Small intestine (tissue), 7 donors: ENCODE measurements at regions not wholly inside any gene's neighbourhood (a gene's known extent, or its start where the extent isn't known, plus 50 kb on each side); places are given as distances from the start of the nearest gene placed in this dataset.
A peak's percentile ranks its signal among the peaks of the same experiment; 100 is the strongest.

ENCODE experiments used
- DNase-seq, 2 donors: peaks; one replicate each; pipeline versions ENCODE4 v3.0.0 to v3.0.0-alpha.2; 2013
- FAIRE-seq: peaks from 2 replicates; lab custom pipeline; 2012; peaks lifted over from hg19 to GRCh38; lab: Jason Lieb, UNC
- H3K27ac ChIP-seq, 3 donors: one replicate each; pipeline ENCODE4 v1.5.1; 2013; ENCODE audit warnings: low read length in 2 of 3, mild to moderate bottlenecking in 2 of 3, control low read depth in 1 of 3, inconsistent platforms in 1 of 3, low read depth in 1 of 3, moderate library complexity in 1 of 3
- H3K27me3 ChIP-seq, 3 donors: one replicate each; pipeline ENCODE4 v1.6.1; 2013; ENCODE audit warnings: low read length in 3 of 3, inconsistent platforms in 1 of 3; ENCODE audit not compliant: control insufficient read depth in 3 of 3, insufficient read depth in 3 of 3
- H3K36me3 ChIP-seq, 3 donors: one replicate each; pipeline ENCODE4 v1.6.1; 2013; ENCODE audit warnings: low read length in 3 of 3, inconsistent platforms in 1 of 3, low read depth in 1 of 3, mild to moderate bottlenecking in 1 of 3, moderate library complexity in 1 of 3; ENCODE audit not compliant: control insufficient read depth in 3 of 3, insufficient read depth in 2 of 3
- H3K4me1 ChIP-seq, 3 donors: one replicate each; pipeline ENCODE4 v1.6.1; 2013; ENCODE audit warnings: low read length in 2 of 3, inconsistent platforms in 1 of 3, low read depth in 1 of 3, mild to moderate bottlenecking in 1 of 3, moderate library complexity in 1 of 3; ENCODE audit not compliant: control insufficient read depth in 3 of 3, insufficient read depth in 2 of 3
- H3K4me3 ChIP-seq, 3 donors: one replicate each; pipeline ENCODE4 v1.5.1; 2013; ENCODE audit warnings: low read length in 3 of 3, control low read depth in 1 of 3, inconsistent platforms in 1 of 3, low read depth in 1 of 3, mild to moderate bottlenecking in 1 of 3, moderate library complexity in 1 of 3
- H3K9me3 ChIP-seq, 2 donors: one replicate each; pipeline ENCODE4 v1.6.1; 2013; ENCODE audit warnings: low read depth in 1 of 2, low read length in 1 of 2; ENCODE audit not compliant: control insufficient read depth in 2 of 2, insufficient read depth in 1 of 2
- WGBS, 3 donors: extraction: QIAGEN DNeasy Blood & Tissue Kit; methylation state at CpG; one replicate each; pipeline ENCODE4 v1.1.7; 2013; 5-methylcytosine and 5-hydroxymethylcytosine counted together
- donor health status: healthy with polysubstance abuse.
- donor health status: control.
- donor health status: control.
- donor health status: Bipolar disorder and iron deficiency.
- donor health status: healthy.

GRCh38 chr3:72290859-72291638 lies 506.1 kb upstream of the PROK2 start:
- H3K36me3 ChIP-seq, result no peaks in the 10 kb centered on the region
- no peak overlapping the region for H3K27ac ChIP-seq
- H3K9me3 ChIP-seq, result no peaks in the 10 kb centered on the region
- FAIRE-seq, result no peak
- H3K27me3 ChIP-seq, result peaks cover 0 to 26% (median 0%) of the 10 kb centered on the region in 3 donors
- H3K4me3 ChIP-seq, result no peak overlapping the region
- WGBS, 3 donors, result 72 to 78% (median 74%) methylated on average over 10 of the region's 10 CpGs
- DNase-seq, result no peak
- H3K4me1 ChIP-seq, result peaks cover 0 to 11% (median 0%) of the 10 kb centered on the region in 3 donors

- WGBS, 3 donors, result 58 to 74% (median 73%) methylated on average over 4 of the region's 4 CpGs
- no peaks in the 10 kb centered on the region for H3K9me3 ChIP-seq
- no peak overlapping the region for H3K4me3 ChIP-seq
- no peak overlapping the region for H3K27ac ChIP-seq
- DNase-seq (no peak), FAIRE-seq (no peak)
- peaks cover 0 to 11% (median 0%) of the 10 kb centered on the region in 3 donors for H3K4me1 ChIP-seq
- H3K36me3 ChIP-seq, result no peaks in the 10 kb centered on the region
- peaks cover 0 to 26% (median 0%) of the 10 kb centered on the region in 3 donors for H3K27me3 ChIP-seq
Observed at GRCh38 chr3:72289692-72290071, 504.7 kb upstream of the PROK2 start.

GRCh38 chr3:72288955-72289691 lies 504.2 kb upstream of the PROK2 start:
- 25 to 28% (median 26%) methylated on average over 25 of the region's 25 CpGs for WGBS, 3 donors
- peaks cover 0 to 11% (median 0%) of the 10 kb centered on the region in 3 donors for H3K4me1 ChIP-seq
- DNase-seq, result peak; percentile 40 to 41
- no peaks in the 10 kb centered on the region for H3K9me3 ChIP-seq
- no peak overlapping the region for H3K4me3 ChIP-seq
- H3K36me3 ChIP-seq, result no peaks in the 10 kb centered on the region
- no peak overlapping the region for H3K27ac ChIP-seq
- FAIRE-seq, result no peak
- H3K27me3 ChIP-seq, result peaks cover 0 to 26% (median 0%) of the 10 kb centered on the region in 3 donors

- H3K27me3 ChIP-seq, result peaks cover 0 to 17% (median 0%) of the 10 kb centered on the region in 3 donors
- DNase-seq (no peak), FAIRE-seq (no peak)
- peaks cover 0 to 11% (median 0%) of the 10 kb centered on the region in 3 donors for H3K4me1 ChIP-seq
- H3K27ac ChIP-seq, result no peak overlapping the region
- no peak overlapping the region for H3K4me3 ChIP-seq
- 12 to 42% (median 36%) methylated on average over 1 of the region's 1 CpG for WGBS, 3 donors
- H3K36me3 ChIP-seq, result no peaks in the 10 kb centered on the region
- peaks cover under 1 to 4% of the 10 kb centered on the region in 2 donors for H3K9me3 ChIP-seq
Observed at GRCh38 chr3:72287956-72288355, 503.0 kb upstream of the PROK2 start.

GRCh38 chr3:72285502-72285901 lies 500.6 kb upstream of the PROK2 start:
- Histone ChIP-seq H3K4me1 (peaks cover 0 to 11% (median 0%) of the 10 kb centered on the region in 3 donors), H3K9me3 (peaks cover 3 to 11% of the 10 kb centered on the region in 2 donors), H3K27ac (no peak overlapping the region), H3K36me3 (no peaks in the 10 kb centered on the region), H3K27me3 (peaks cover 0 to 9% (median 0%) of the 10 kb centered on the region in 3 donors), H3K4me3 (no peak overlapping the region)
- 91 to 92% (median 92%) methylated on average over 3 of the region's 3 CpGs for WGBS, 3 donors
- FAIRE-seq (no peak), DNase-seq (no peak)

GRCh38 chr3:72284471-72284870 lies 499.5 kb upstream of the PROK2 start:
- FAIRE-seq (no peak), DNase-seq (no peak)
- Histone ChIP-seq H3K27me3 (peaks cover 0 to 5% (median 0%) of the 10 kb centered on the region in 3 donors), H3K9me3 (peaks cover 3 to 11% of the 10 kb centered on the region in 2 donors), H3K27ac (no peak overlapping the region), H3K4me1 (peaks cover 0 to 10% (median 0%) of the 10 kb centered on the region in 3 donors), H3K36me3 (no peaks in the 10 kb centered on the region), H3K4me3 (no peak overlapping the region)
- WGBS, 3 donors, result 73 to 92% (median 73%) methylated on average over 5 of the region's 5 CpGs

- FAIRE-seq, result no peak
- peaks cover 0 to 3% (median 0%) of the 10 kb centered on the region in 3 donors for H3K27me3 ChIP-seq
- WGBS, 3 donors, result 77 to 88% (median 88%) methylated on average over 3 of the region's 3 CpGs
Observed at GRCh38 chr3:72282918-72283317, 498.0 kb upstream of the PROK2 start.

DNA sequence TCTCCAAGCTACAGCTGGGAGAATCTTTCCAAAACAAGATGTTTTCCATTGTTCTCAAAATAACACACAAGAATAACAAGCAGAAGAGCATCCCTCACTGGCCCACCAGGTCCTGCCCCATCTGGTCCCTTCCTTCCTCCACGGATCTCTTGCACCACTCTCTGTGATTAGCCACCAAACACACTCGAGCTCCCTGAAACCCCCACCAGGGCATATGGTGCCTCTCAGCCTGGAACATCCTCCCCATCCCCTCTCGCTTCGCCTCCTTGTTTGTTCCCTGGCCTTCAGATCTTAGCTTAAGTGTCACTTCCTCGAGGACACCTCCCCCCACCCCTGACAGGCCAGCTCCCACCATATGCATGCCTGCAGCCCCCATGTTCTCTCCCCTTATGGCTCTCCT lies 496.6 kb upstream of the PROK2 start:
- Histone ChIP-seq H3K27me3 (peaks cover 0 to 1% (median 0%) of the 10 kb centered on the region in 3 donors), H3K36me3 (no peaks in the 10 kb centered on the region), H3K27ac (no peak overlapping the region), H3K9me3 (peaks cover 3 to 15% of the 10 kb centered on the region in 2 donors), H3K4me3 (no peak overlapping the region), H3K4me1 (no peaks in the 10 kb centered on the region)
- DNase-seq (no peak), FAIRE-seq (no peak)
- 72 to 81% (median 75%) methylated on average over 5 of the region's 5 CpGs for WGBS, 3 donors

More at GRCh38 chr3:72282918-72283317, 498.0 kb upstream of the PROK2 start:
- Histone ChIP-seq H3K36me3 (no peaks in the 10 kb centered on the region), H3K4me1 (no peaks in the 10 kb centered on the region), H3K9me3 (peaks cover 3 to 11% of the 10 kb centered on the region in 2 donors), H3K27ac (no peak overlapping the region), H3K4me3 (no peak overlapping the region)
- DNase-seq, result no peak
